ENCODE measurements at regions not wholly inside any gene's neighbourhood (a gene's known extent, or its start where the extent isn't known, plus 50 kb on each side); places are given as distances from the start of the nearest gene placed in this dataset.

GRCh38 chr13:84352946-84353345 is 470.7 kb upstream of the SLITRK1 start:
- ChIA-PET CTCF (no interaction called here), POLR2A (no interaction called here)
- no peak overlapping the region for H3K4me3 Mint-ChIP-seq
- H3K27ac Mint-ChIP-seq: no peak overlapping the region
- ATAC-seq (no peak), DNase-seq (ENCODE audit: low spot score) (no peak)
- H3K4me1 Mint-ChIP-seq: peaks cover 8% of the 10 kb centered on the region
- no peak for TF ChIP-seq E2F4 (CRISPR knock-in tag; IDR thresholded peaks at IDR 0.05; ENCODE audit: borderline replicate concordance, low read depth)
- TF ChIP-seq EMX1 (CRISPR knock-in tag; IDR thresholded peaks at IDR 0.05): no peak
- TF ChIP-seq GTF2I (CRISPR knock-in tag; conservative IDR thresholded peaks at IDR 0.05): no peak
- TF ChIP-seq SMAD3 (CRISPR knock-in tag; IDR thresholded peaks at IDR 0.05; ENCODE audit: borderline replicate concordance): no peak
- no peak for TF ChIP-seq ARID4B (CRISPR knock-in tag; IDR thresholded peaks at IDR 0.05; ENCODE audit: borderline replicate concordance)
- no peak for TF ChIP-seq NFATC4 (CRISPR knock-in tag; IDR thresholded peaks at IDR 0.05)
- TF ChIP-seq ZNF263 (CRISPR knock-in tag; IDR thresholded peaks at IDR 0.05; ENCODE audit: low read depth): no peak
- no peak for TF ChIP-seq E2F5 (CRISPR knock-in tag; IDR thresholded peaks at IDR 0.05)
- no peak for TF ChIP-seq FOXP1 (CRISPR knock-in tag; IDR thresholded peaks at IDR 0.05; ENCODE audit: borderline replicate concordance)
- TF ChIP-seq ETV6 (CRISPR knock-in tag; IDR thresholded peaks at IDR 0.05): no peak
- TF ChIP-seq NFYB (CRISPR knock-in tag; conservative IDR thresholded peaks at IDR 0.05; ENCODE audit: low read depth): no peak
- no peak for TF ChIP-seq USF2 (CRISPR knock-in tag; IDR thresholded peaks at IDR 0.05)
- H3K27me3 Mint-ChIP-seq (ENCODE audit: low read depth): no peaks in the 10 kb centered on the region
- no peaks in the 10 kb centered on the region for H3K36me3 Mint-ChIP-seq
- H3K9me3 Mint-ChIP-seq: peaks cover 10% of the 10 kb centered on the region

GRCh38 chr13:84339456-84339855 is 457.2 kb upstream of the SLITRK1 start:
- TF ChIP-seq NFE2L1 (CRISPR knock-in tag; IDR thresholded peaks at IDR 0.05): no peak
- Mint-ChIP-seq H3K36me3 (no peaks in the 10 kb centered on the region), H3K27me3 (ENCODE audit: low read depth) (no peaks in the 10 kb centered on the region), H3K4me3 (no peak overlapping the region), H3K9me3 (no peaks in the 10 kb centered on the region), H3K4me1 (no peaks in the 10 kb centered on the region), H3K27ac (no peak overlapping the region)
- no peak for ATAC-seq
- ChIA-PET CTCF (no interaction called here), POLR2A (no interaction called here)
- DNase-seq (ENCODE audit: low spot score): no peak

- H3K27ac Mint-ChIP-seq: no peak overlapping the region
- DNase-seq (ENCODE audit: low spot score): no peak
- peaks cover 18% of the 10 kb centered on the region for H3K4me1 Mint-ChIP-seq
- no peaks in the 10 kb centered on the region for H3K36me3 Mint-ChIP-seq
- H3K4me3 Mint-ChIP-seq: no peak overlapping the region
- H3K27me3 Mint-ChIP-seq (ENCODE audit: low read depth): no peaks in the 10 kb centered on the region
- CTCF ChIA-PET: no interaction called here
- TF ChIP-seq MXD4 (CRISPR knock-in tag; IDR thresholded peaks at IDR 0.05; ENCODE audit: borderline replicate concordance): no peak
- no peak for TF ChIP-seq ZNF232 (CRISPR knock-in tag; IDR thresholded peaks at IDR 0.05)
- TF ChIP-seq CTCF (IDR thresholded peaks at IDR 0.05): no peak
- no peak for TF ChIP-seq ATF3 (CRISPR knock-in tag; conservative IDR thresholded peaks at IDR 0.05)
- no peak for ATAC-seq
- POLR2A ChIA-PET: no interaction called here
- H3K9me3 Mint-ChIP-seq: no peaks in the 10 kb centered on the region; the same call in 1 of the 2 replicates
Measured at GRCh38 chr13:84332346-84332745, 450.1 kb upstream of the SLITRK1 start.
